ENCODE measurements at regions not wholly inside any gene's neighbourhood (a gene's known extent, or its start where the extent isn't known, plus 50 kb on each side); places are given as distances from the start of the nearest gene placed in this dataset.

- no peak overlapping the region for H2BK15ac ChIP-seq (ENCODE audit: low read length)
- no peaks in the 10 kb centered on the region for H4K20me1 ChIP-seq (replicated peaks in 1 of 2; ENCODE audit: control insufficient read depth in 1 of 2, insufficient read depth in 2 of 2, low read length in 2 of 2)
- no peaks in the 10 kb centered on the region for H3K36me3 ChIP-seq (ENCODE audit: control insufficient read depth in 2 of 4, insufficient read depth in 4 of 4, low read length in 3 of 4)
- H3K4ac ChIP-seq (replicated peaks; ENCODE audit: insufficient read length, low read depth, low read length), result no peak overlapping the region
- H3K14ac ChIP-seq (ENCODE audit: insufficient read length), result no peak overlapping the region
- no peaks in the 10 kb centered on the region for H3K9me3 ChIP-seq (ENCODE audit: insufficient read depth in 2 of 2, low read depth in 1 of 2, low read length in 1 of 2)
- CTCF ChIA-PET (ENCODE audit: partially characterized antibody), result no interaction called here
- H3K56ac ChIP-seq (replicated peaks; ENCODE audit: insufficient read length, low read depth, low read length), result no peak overlapping the region
- no peak overlapping the region for H3K4me3 ChIP-seq (ENCODE audit: extremely low read depth in 1 of 4, insufficient read depth in 2 of 4, low read depth in 3 of 4, low read length in 4 of 4)
- H2BK5ac ChIP-seq (ENCODE audit: low read depth, low read length), result no peak overlapping the region
- no peak overlapping the region for H2BK120ac ChIP-seq (replicated peaks; ENCODE audit: low read depth, low read length)
- no peaks in the 10 kb centered on the region for H3K79me1 ChIP-seq (ENCODE audit: low read depth, low read length)
- peaks cover 0 to 13% (median 1%) of the 10 kb centered on the region in 4 experiments; a peak in 2 of 7 replicates for H3K4me1 ChIP-seq (replicated peaks in 1 of 4; ENCODE audit: control insufficient read depth in 3 of 4, insufficient read depth in 4 of 4, low read length in 3 of 4)
- H3K4me2 ChIP-seq (ENCODE audit: insufficient read depth in 1 of 2, low read depth in 2 of 2, low read length in 2 of 2), result 0 out of 4 replicates have a peak overlapping the region, but pooled peaks of 1 of the 2 experiments have one; percentile 29
- no peak overlapping the region for H3K27ac ChIP-seq (ENCODE audit: low read depth, low read length)
- H3K18ac ChIP-seq (ENCODE audit: extremely low read depth, low read length), result no peak overlapping the region
- H2BK12ac ChIP-seq (ENCODE audit: low read depth, low read length), result 0 out of 2 replicates have a peak overlapping the region, but pooled peaks have one; percentile 82
- no peak overlapping the region for H3K23ac ChIP-seq (ENCODE audit: insufficient read length)
- FAIRE-seq, result no peak
- H3K79me2 ChIP-seq (ENCODE audit: control insufficient read depth in 1 of 2, insufficient read depth in 2 of 2, low read length in 2 of 2), result no peaks in the 10 kb centered on the region
- no peak for DNase-seq (ENCODE audit: low read depth in 1 of 2, low spot score in 2 of 2)
- no peak overlapping the region for H4K91ac ChIP-seq (replicated peaks; ENCODE audit: insufficient read length, low read length)
- peaks cover 2% of the 10 kb centered on the region; the same call in 1 of the 2 replicates for H3K23me2 ChIP-seq (ENCODE audit: low read depth, low read length)
- no peak overlapping the region; a peak in 1 of 7 replicates for H3K9ac ChIP-seq (replicated peaks in 1 of 4; ENCODE audit: extremely low read depth in 1 of 4, low read depth in 3 of 4, low read length in 3 of 4)
- no peak overlapping the region for H4K5ac ChIP-seq (ENCODE audit: insufficient read length, low read depth, low read length)
- no peak overlapping the region for H4K8ac ChIP-seq (ENCODE audit: extremely low read depth, insufficient read depth, low read length)
- H2AK5ac ChIP-seq (ENCODE audit: low read depth, low read length), result peak overlapping the region; percentile 85; the same call in 1 of the 2 replicates
- H3K27me3 ChIP-seq (replicated peaks in 1 of 4; ENCODE audit: control insufficient read depth in 3 of 4, extremely low read depth in 1 of 4, insufficient read depth in 3 of 4, low read length in 3 of 4), result no peaks in the 10 kb centered on the region; a peak in 1 of 7 replicates
- H2BK20ac ChIP-seq (ENCODE audit: low read length), result no peak overlapping the region
- H2AFZ ChIP-seq (ENCODE audit: low read length), result 0 out of 2 replicates have a peak overlapping the region, but pooled peaks have one; percentile 55
- POLR2A ChIA-PET (ENCODE audit: partially characterized antibody), result interaction anchor here (0.7 kb wide), 1 partner anchor 349 kb away, joined by 4 read pairs; no protein-coding TSS in a partner anchor
- WGBS, 2 experiments (ENCODE audit: extremely low coverage in 1 of 2, insufficient coverage in 1 of 2, insufficient read length in 1 of 2, insufficient replicate concordance in 2 of 2, low coverage in 1 of 2, low lambda C conversion rate in 2 of 2, missing lambda C conversion rate in 1 of 2), result 55% methylated on average over 4 of the region's 4 CpGs; no CpG with 5 or more reads in 1 of the 2 experiments
- TF ChIP-seq CREB1 (IDR thresholded peaks at IDR 0.05), result no peak
- TF ChIP-seq TEAD4 (IDR thresholded peaks at IDR 0.05; ENCODE audit: low read depth, low read length), result peak; percentile 48; the same call in 1 of the 2 replicates
Measured at GRCh38 chr11:109132539-109132938, 289.5 kb upstream of the C11orf87 start.
